Panc1 (cell line): ENCODE measurements at regions not wholly inside any gene's neighbourhood (a gene's known extent, or its start where the extent isn't known, plus 50 kb on each side); places are given as distances from the start of the nearest gene placed in this dataset.

ENCODE experiments used
- POLR2AphosphoS5 ChIP-seq: IDR thresholded peaks from 2 replicates; pipeline ENCODE4 v1.6.1; 2012; ENCODE audit warnings: mild to moderate bottlenecking, low read depth, low read length, moderate library complexity
- TCF7L2 ChIP-seq: IDR thresholded peaks from 2 replicates; pipeline ENCODE4 v1.6.1; 2011; ENCODE audit warnings: mild to moderate bottlenecking, low read depth, low read length, inconsistent platforms
- TF ChIP-seq, protein P1 (sequence below), 2 experiments: IDR thresholded peaks; 2 replicates each; pipeline ENCODE4 v1.6.1; 2011 to 2012; ENCODE audit warnings: low read depth in 2 of 2, control low read depth in 1 of 2, low read length in 1 of 2, mild to moderate bottlenecking in 1 of 2, moderate library complexity in 1 of 2; ENCODE audit not compliant: insufficient read depth in 1 of 2
- TF ChIP-seq, protein P2 (sequence below): fragments of 450-650 bp; IDR thresholded peaks from 2 replicates; pipeline ENCODE4 v1.5.1; 2017; ENCODE audit warnings: mild to moderate bottlenecking

DNA sequence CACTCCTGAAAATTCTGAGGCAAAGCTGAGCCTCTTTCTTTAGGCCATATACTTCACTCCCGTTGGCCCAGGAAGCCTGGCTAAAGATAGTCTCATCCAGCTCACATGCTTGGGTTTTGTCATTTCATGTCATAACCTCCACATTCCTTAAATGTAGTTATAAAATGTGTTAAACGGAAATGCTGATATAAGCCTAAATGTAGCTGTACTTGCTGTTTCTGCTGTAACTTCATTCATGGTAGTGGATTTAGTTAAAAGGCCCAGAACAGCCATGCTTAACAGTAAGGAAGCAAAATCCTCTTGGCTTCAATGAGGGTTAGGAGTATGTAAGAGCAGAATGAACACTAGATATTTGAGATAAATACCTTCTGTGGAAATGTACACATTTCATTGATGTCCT is 135.8 kb upstream of the TMEM161B start:
- TF ChIP-seq TCF7L2 = no peak
- TF ChIP-seq, protein P1, sequence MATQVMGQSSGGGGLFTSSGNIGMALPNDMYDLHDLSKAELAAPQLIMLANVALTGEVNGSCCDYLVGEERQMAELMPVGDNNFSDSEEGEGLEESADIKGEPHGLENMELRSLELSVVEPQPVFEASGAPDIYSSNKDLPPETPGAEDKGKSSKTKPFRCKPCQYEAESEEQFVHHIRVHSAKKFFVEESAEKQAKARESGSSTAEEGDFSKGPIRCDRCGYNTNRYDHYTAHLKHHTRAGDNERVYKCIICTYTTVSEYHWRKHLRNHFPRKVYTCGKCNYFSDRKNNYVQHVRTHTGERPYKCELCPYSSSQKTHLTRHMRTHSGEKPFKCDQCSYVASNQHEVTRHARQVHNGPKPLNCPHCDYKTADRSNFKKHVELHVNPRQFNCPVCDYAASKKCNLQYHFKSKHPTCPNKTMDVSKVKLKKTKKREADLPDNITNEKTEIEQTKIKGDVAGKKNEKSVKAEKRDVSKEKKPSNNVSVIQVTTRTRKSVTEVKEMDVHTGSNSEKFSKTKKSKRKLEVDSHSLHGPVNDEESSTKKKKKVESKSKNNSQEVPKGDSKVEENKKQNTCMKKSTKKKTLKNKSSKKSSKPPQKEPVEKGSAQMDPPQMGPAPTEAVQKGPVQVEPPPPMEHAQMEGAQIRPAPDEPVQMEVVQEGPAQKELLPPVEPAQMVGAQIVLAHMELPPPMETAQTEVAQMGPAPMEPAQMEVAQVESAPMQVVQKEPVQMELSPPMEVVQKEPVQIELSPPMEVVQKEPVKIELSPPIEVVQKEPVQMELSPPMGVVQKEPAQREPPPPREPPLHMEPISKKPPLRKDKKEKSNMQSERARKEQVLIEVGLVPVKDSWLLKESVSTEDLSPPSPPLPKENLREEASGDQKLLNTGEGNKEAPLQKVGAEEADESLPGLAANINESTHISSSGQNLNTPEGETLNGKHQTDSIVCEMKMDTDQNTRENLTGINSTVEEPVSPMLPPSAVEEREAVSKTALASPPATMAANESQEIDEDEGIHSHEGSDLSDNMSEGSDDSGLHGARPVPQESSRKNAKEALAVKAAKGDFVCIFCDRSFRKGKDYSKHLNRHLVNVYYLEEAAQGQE (IDR thresholded peaks at IDR 0.05; ENCODE audit: insufficient read depth in 1 of 2, low read depth in 2 of 2, low read length in 1 of 2) = no peak
- TF ChIP-seq, protein P2, sequence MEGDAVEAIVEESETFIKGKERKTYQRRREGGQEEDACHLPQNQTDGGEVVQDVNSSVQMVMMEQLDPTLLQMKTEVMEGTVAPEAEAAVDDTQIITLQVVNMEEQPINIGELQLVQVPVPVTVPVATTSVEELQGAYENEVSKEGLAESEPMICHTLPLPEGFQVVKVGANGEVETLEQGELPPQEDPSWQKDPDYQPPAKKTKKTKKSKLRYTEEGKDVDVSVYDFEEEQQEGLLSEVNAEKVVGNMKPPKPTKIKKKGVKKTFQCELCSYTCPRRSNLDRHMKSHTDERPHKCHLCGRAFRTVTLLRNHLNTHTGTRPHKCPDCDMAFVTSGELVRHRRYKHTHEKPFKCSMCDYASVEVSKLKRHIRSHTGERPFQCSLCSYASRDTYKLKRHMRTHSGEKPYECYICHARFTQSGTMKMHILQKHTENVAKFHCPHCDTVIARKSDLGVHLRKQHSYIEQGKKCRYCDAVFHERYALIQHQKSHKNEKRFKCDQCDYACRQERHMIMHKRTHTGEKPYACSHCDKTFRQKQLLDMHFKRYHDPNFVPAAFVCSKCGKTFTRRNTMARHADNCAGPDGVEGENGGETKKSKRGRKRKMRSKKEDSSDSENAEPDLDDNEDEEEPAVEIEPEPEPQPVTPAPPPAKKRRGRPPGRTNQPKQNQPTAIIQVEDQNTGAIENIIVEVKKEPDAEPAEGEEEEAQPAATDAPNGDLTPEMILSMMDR = no peak
- no peak for TF ChIP-seq POLR2AphosphoS5
